Caco-2 (cell line): ENCODE measurements at regions not wholly inside any gene's neighbourhood (a gene's known extent, or its start where the extent isn't known, plus 50 kb on each side); places are given as distances from the start of the nearest gene placed in this dataset.

ENCODE experiments used
- BruUV-seq: library from RNA; stranded (reverse); fragments of 400-500 nt; replicated peaks from 2 replicates; lab custom pipeline; 2021; lab: Mats Ljungman, UMichigan
- CTCF ChIA-PET: fragments of 300-600 bp; sonication (Branson Sonifier 250); formaldehyde crosslinking; loops from one replicate; lab custom pipeline; 2022; ENCODE audit warnings: antibody characterized with exemption; lab: Charles Lee
- POLR2A ChIA-PET: fragments of 300-600 bp; sonication (Branson Sonifier 250); formaldehyde crosslinking; loops from one replicate; lab custom pipeline; 2022; ENCODE audit warnings: antibody characterized with exemption; lab: Charles Lee
- DNase-seq, 2 experiments: peaks; one replicate each; pipeline versions ENCODE4 v3.0.0 to v3.0.0-alpha.2; 2020 to 2022
- H3K27me3 ChIP-seq: replicated peaks from 2 replicates; pipeline ENCODE4 v1.6.0; 2011; ENCODE audit warnings: low read length; ENCODE audit not compliant: control insufficient read depth, insufficient read depth
- H3K36me3 ChIP-seq: 2 replicates; pipeline ENCODE4 v1.5.1; 2011; ENCODE audit warnings: low read length; ENCODE audit not compliant: control insufficient read depth, insufficient read depth
- H3K4me1 ChIP-seq: fragments of 250-450 bp; sonication (Bioruptor Pico); 2 replicates; pipeline ENCODE4 v1.5.1; 2020; ENCODE audit warnings: mild to moderate bottlenecking
- H3K4me3 ChIP-seq: 2 replicates; pipeline ENCODE4 v1.5.1; 2011; ENCODE audit warnings: low read depth, mild to moderate bottlenecking, control low read depth, low read length
- H3K9me3 ChIP-seq: fragments of 250-450 bp; sonication (Bioruptor Pico); 2 replicates; pipeline ENCODE4 v1.5.1; 2020; ENCODE audit warnings: mild to moderate bottlenecking, moderate library complexity
- H3K27ac Mint-ChIP-seq: one replicate; pipeline ENCODE4 v1.8.0; 2022; ENCODE audit warnings: mixed read lengths; ENCODE audit not compliant: unreplicated experiment
- H3K27me3 Mint-ChIP-seq: one replicate; pipeline ENCODE4 v1.8.0; 2022; ENCODE audit warnings: mixed read lengths; ENCODE audit not compliant: insufficient read depth, unreplicated experiment
- H3K36me3 Mint-ChIP-seq: one replicate; pipeline ENCODE4 v1.8.0; 2022; ENCODE audit warnings: mild to moderate bottlenecking, mixed read lengths; ENCODE audit not compliant: insufficient read depth, unreplicated experiment
- H3K4me1 Mint-ChIP-seq: one replicate; pipeline ENCODE4 v1.8.0; 2022; ENCODE audit warnings: low read depth, mixed read lengths; ENCODE audit not compliant: unreplicated experiment
- H3K4me3 Mint-ChIP-seq: one replicate; pipeline ENCODE4 v1.8.0; 2022; ENCODE audit warnings: mild to moderate bottlenecking, moderate library complexity, mixed read lengths; ENCODE audit not compliant: unreplicated experiment
- H3K9me3 Mint-ChIP-seq: one replicate; pipeline ENCODE4 v1.8.0; 2022; ENCODE audit warnings: mixed read lengths; ENCODE audit not compliant: unreplicated experiment
- CTCF ChIP-seq, 2 experiments: fragments of 200-600 bp in 1 of 2; IDR thresholded peaks; 1 replicate in 1 of 2; 2 replicates in 1 of 2; pipeline versions ENCODE4 v1.5.1 to v1.8.0; 2011 to 2022; ENCODE audit warnings: antibody characterized with exemption in 1 of 2, control low read depth in 1 of 2, inconsistent platforms in 1 of 2, low read depth in 1 of 2, low read length in 1 of 2, mild to moderate bottlenecking in 1 of 2, moderate library complexity in 1 of 2; ENCODE audit not compliant: insufficient read depth in 1 of 2, severe bottlenecking in 1 of 2, unreplicated experiment in 1 of 2
- intact Hi-C: fragments of 100-400 bp; cut with micrococcal nuclease; formaldehyde crosslinking; loops from one replicate; pipeline ENCODE4 v1.10.0; 2022; ENCODE audit not compliant: unreplicated experiment

GRCh38 chr15:96064351-96064756, 266.1 kb upstream of the NR2F2 start:
- Mint-ChIP-seq H3K27me3 (no peaks in the 10 kb centered on the region), H3K4me3 (peak overlapping the region; percentile 69), H3K9me3 (peaks cover 22% of the 10 kb centered on the region), H3K4me1 (peaks cover 18% of the 10 kb centered on the region), H3K27ac (peak overlapping the region; percentile 40), H3K36me3 (peaks cover 16% of the 10 kb centered on the region)
- Histone ChIP-seq H3K4me3 (no peak overlapping the region), H3K27me3 (no peaks in the 10 kb centered on the region), H3K9me3 (peaks cover 10% of the 10 kb centered on the region), H3K36me3 (no peaks in the 10 kb centered on the region), H3K4me1 (peaks cover 38% of the 10 kb centered on the region)
- no peak for TF ChIP-seq CTCF (IDR thresholded peaks at IDR 0.05; ENCODE audit: insufficient read depth in 1 of 2, low read depth in 1 of 2, low read length in 1 of 2, severe bottlenecking in 1 of 2, unreplicated experiment in 1 of 2)
- no TSS peak for BruUV-seq
- ChIA-PET CTCF (interaction anchor here (1.0 kb wide), 1 partner anchor 262 kb away, joined by 3 read pairs; no protein-coding TSS in a partner anchor), POLR2A (no interaction called here)
- DNase-seq, result peak; percentile 83 to 87
- intact Hi-C loops, result loop anchor here (1.0 to 5.0 kb wide), 7 partner anchors 10 to 266 kb away; partner anchors contain the start of gene NR2F2

GRCh38 chr15:96066126-96066525, 264.4 kb upstream of the NR2F2 start:
- no peaks in the 10 kb centered on the region for H3K27me3 ChIP-seq
- Mint-ChIP-seq H3K36me3 (peaks cover 13% of the 10 kb centered on the region), H3K27ac (no peak overlapping the region), H3K9me3 (peaks cover 14% of the 10 kb centered on the region), H3K27me3 (no peaks in the 10 kb centered on the region), H3K4me3 (no peak overlapping the region), H3K4me1 (peaks cover 18% of the 10 kb centered on the region)
- ChIA-PET POLR2A (no interaction called here), CTCF (no interaction called here)
- TF ChIP-seq CTCF (IDR thresholded peaks at IDR 0.05; ENCODE audit: insufficient read depth in 1 of 2, low read depth in 1 of 2, low read length in 1 of 2, severe bottlenecking in 1 of 2, unreplicated experiment in 1 of 2), result no peak
- intact Hi-C loops, result no loop called here
- no peaks in the 10 kb centered on the region for H3K36me3 ChIP-seq
- H3K4me3 ChIP-seq, result no peak overlapping the region
- H3K9me3 ChIP-seq, result peaks cover 10% of the 10 kb centered on the region
- BruUV-seq, result no TSS peak
- DNase-seq, result no peak
- H3K4me1 ChIP-seq, result peaks cover 53% of the 10 kb centered on the region

- no TSS peak for BruUV-seq
- Mint-ChIP-seq H3K4me1 (peaks cover 18% of the 10 kb centered on the region), H3K4me3 (no peak overlapping the region), H3K27ac (peak overlapping the region; percentile 70), H3K36me3 (peaks cover 13% of the 10 kb centered on the region), H3K27me3 (no peaks in the 10 kb centered on the region), H3K9me3 (peaks cover 14% of the 10 kb centered on the region)
- Histone ChIP-seq H3K9me3 (peaks cover 10% of the 10 kb centered on the region), H3K4me3 (no peak overlapping the region), H3K4me1 (peaks cover 53% of the 10 kb centered on the region), H3K27me3 (no peaks in the 10 kb centered on the region), H3K36me3 (no peaks in the 10 kb centered on the region)
- DNase-seq, result no peak
- POLR2A ChIA-PET, result no interaction called here
- intact Hi-C loops, result no loop called here
- CTCF ChIA-PET, result interaction anchor here (0.6 kb wide), 1 partner anchor 807 kb away, joined by 4 read pairs; no protein-coding TSS in a partner anchor
- TF ChIP-seq CTCF (IDR thresholded peaks at IDR 0.05; ENCODE audit: insufficient read depth in 1 of 2, low read depth in 1 of 2, low read length in 1 of 2, severe bottlenecking in 1 of 2, unreplicated experiment in 1 of 2), result no peak
Measured at GRCh38 chr15:96066852-96067495, 263.5 kb upstream of the NR2F2 start.
